Natural killer cell (primary cell): ENCODE measurements at regions not wholly inside any gene's neighbourhood (a gene's known extent, or its start where the extent isn't known, plus 50 kb on each side); places are given as distances from the start of the nearest gene placed in this dataset.

ENCODE experiments used
- ATAC-seq, 3 donors: fragments of 150-1000 bp in 2 of 3; fragments of 200-7000 bp in 1 of 3; cut with Tn5 transposase; 1 replicate in 1 of 3; 2 replicates in 2 of 3; pipeline ENCODE4 v1.10.0; 2021; ENCODE audit warnings: mild to moderate bottlenecking in 2 of 3, moderate library complexity in 2 of 3
- DNase-seq, 2 donors: peaks; one replicate each; pipeline versions ENCODE4 v3.0.0 to v3.0.0-alpha.2; 2013 to 2021; ENCODE audit warnings: mixed read lengths in 1 of 2
- H3K27ac ChIP-seq: one replicate; pipeline ENCODE4 v1.5.1; 2013; ENCODE audit warnings: mild to moderate bottlenecking, low read length
- H3K27me3 ChIP-seq: one replicate; pipeline ENCODE4 v1.6.1; 2013; ENCODE audit warnings: low read length; ENCODE audit not compliant: control insufficient read depth, insufficient read depth
- H3K36me3 ChIP-seq: one replicate; pipeline ENCODE4 v1.6.1; 2013; ENCODE audit warnings: low read length; ENCODE audit not compliant: control insufficient read depth, insufficient read depth
- H3K4me1 ChIP-seq: one replicate; pipeline ENCODE4 v1.6.1; 2013; ENCODE audit warnings: low read length; ENCODE audit not compliant: control insufficient read depth, insufficient read depth
- H3K4me3 ChIP-seq: one replicate; pipeline ENCODE4 v1.5.1; 2013; ENCODE audit warnings: low read length
- H3K9me3 ChIP-seq: one replicate; pipeline ENCODE4 v1.6.1; 2013; ENCODE audit warnings: low read length; ENCODE audit not compliant: control insufficient read depth, insufficient read depth
- H3K27ac Mint-ChIP-seq, 2 donors: one replicate each; pipeline ENCODE4 v1.8.0; 2022; ENCODE audit warnings: mild to moderate bottlenecking in 2 of 2, mixed read lengths in 2 of 2, moderate library complexity in 1 of 2
- H3K27me3 Mint-ChIP-seq, 2 donors: one replicate each; pipeline ENCODE4 v1.8.0; 2022; ENCODE audit warnings: low read depth in 2 of 2, mixed read lengths in 2 of 2
- H3K36me3 Mint-ChIP-seq: one replicate; pipeline ENCODE4 v1.8.0; 2022; ENCODE audit warnings: mixed read lengths
- H3K4me1 Mint-ChIP-seq, 2 donors: one replicate each; pipeline ENCODE4 v1.8.0; 2022; ENCODE audit warnings: mixed read lengths in 2 of 2
- H3K4me3 Mint-ChIP-seq: one replicate; pipeline ENCODE4 v1.8.0; 2022; ENCODE audit warnings: mild to moderate bottlenecking, moderate library complexity, mixed read lengths
- H3K9me3 Mint-ChIP-seq, 2 donors: one replicate each; pipeline ENCODE4 v1.8.0; 2022; ENCODE audit warnings: mixed read lengths in 2 of 2
- CTCF ChIP-seq: fragments of 200-600 bp; IDR thresholded peaks from one replicate; pipeline ENCODE4 v1.8.0; 2022; ENCODE audit warnings: antibody characterized with exemption
- WGBS: methylation state at CpG from one replicate; pipeline ENCODE4 v1.1.7; 2013; ENCODE audit warnings: missing lambda C conversion rate; ENCODE audit not compliant: insufficient coverage; 5-methylcytosine and 5-hydroxymethylcytosine counted together
- intact Hi-C: fragments of 100-400 bp; cut with micrococcal nuclease; formaldehyde crosslinking; loops from one replicate; pipeline ENCODE4 v1.14.2; 2022

- intact Hi-C loops = no loop called here
Measured at GRCh38 chr13:103788061-103788652, 721.9 kb upstream of the SLC10A2 start.

GRCh38 chr13:103772576-103772975 lies 706.4 kb upstream of the SLC10A2 start:
- no peak overlapping the region for H3K27ac ChIP-seq
- Mint-ChIP-seq H3K27ac (no peak overlapping the region), H3K4me3 (no peak overlapping the region), H3K4me1 (no peaks in the 10 kb centered on the region), H3K27me3 (no peaks in the 10 kb centered on the region), H3K36me3 (no peaks in the 10 kb centered on the region), H3K9me3 (peaks cover 2 to 19% of the 10 kb centered on the region in 2 donors)
- H3K36me3 ChIP-seq = no peaks in the 10 kb centered on the region
- no peak for TF ChIP-seq CTCF
- 91% methylated on average over 7 of the region's 8 CpGs for WGBS
- ATAC-seq (no peak), DNase-seq (no peak)
- intact Hi-C loops = no loop called here
- no peak overlapping the region for H3K4me3 ChIP-seq
- H3K27me3 ChIP-seq = no peaks in the 10 kb centered on the region
- no peaks in the 10 kb centered on the region for H3K9me3 ChIP-seq
- H3K4me1 ChIP-seq = no peaks in the 10 kb centered on the region

More at GRCh38 chr13:103788061-103788652, 721.9 kb upstream of the SLC10A2 start:
- no peaks in the 10 kb centered on the region for H3K4me1 ChIP-seq
- WGBS = 79% methylated on average over 2 of the region's 2 CpGs
- H3K27ac ChIP-seq = no peak overlapping the region
- peaks cover 10% of the 10 kb centered on the region for H3K9me3 ChIP-seq
- Mint-ChIP-seq H3K9me3 (peaks cover 15 to 22% of the 10 kb centered on the region in 2 donors), H3K27me3 (no peaks in the 10 kb centered on the region), H3K36me3 (no peaks in the 10 kb centered on the region), H3K4me3 (no peak overlapping the region), H3K27ac (no peak overlapping the region), H3K4me1 (no peaks in the 10 kb centered on the region)
- H3K36me3 ChIP-seq = no peaks in the 10 kb centered on the region
- H3K4me3 ChIP-seq = no peak overlapping the region
- DNase-seq (no peak), ATAC-seq (no peak)
- no peaks in the 10 kb centered on the region for H3K27me3 ChIP-seq
- no peak for TF ChIP-seq CTCF

- Histone ChIP-seq H3K4me1 (no peaks in the 10 kb centered on the region), H3K27me3 (no peaks in the 10 kb centered on the region), H3K36me3 (no peaks in the 10 kb centered on the region), H3K4me3 (no peak overlapping the region), H3K9me3 (no peaks in the 10 kb centered on the region), H3K27ac (no peak overlapping the region)
- Mint-ChIP-seq H3K4me1 (no peaks in the 10 kb centered on the region), H3K27ac (no peak overlapping the region), H3K9me3 (peaks cover 4 to 13% of the 10 kb centered on the region in 2 donors), H3K4me3 (no peak overlapping the region), H3K27me3 (no peaks in the 10 kb centered on the region), H3K36me3 (no peaks in the 10 kb centered on the region)
- no peak for TF ChIP-seq CTCF
- intact Hi-C loops = no loop called here
- ATAC-seq (no peak), DNase-seq (no peak)
- WGBS = 86% methylated on average over 1 of the region's 3 CpGs
Measured at GRCh38 chr13:103762523-103762922, 696.3 kb upstream of the SLC10A2 start.

GRCh38 chr13:103759361-103759760 lies 693.1 kb upstream of the SLC10A2 start:
- ATAC-seq = no peak
- H3K27me3 Mint-ChIP-seq = no peaks in the 10 kb centered on the region
- no peaks in the 10 kb centered on the region for H3K4me1 Mint-ChIP-seq
- Histone ChIP-seq H3K27me3 (no peaks in the 10 kb centered on the region), H3K36me3 (no peaks in the 10 kb centered on the region), H3K4me3 (no peak overlapping the region), H3K9me3 (no peaks in the 10 kb centered on the region), H3K4me1 (no peaks in the 10 kb centered on the region), H3K27ac (no peak overlapping the region)
- DNase-seq = no peak
- peaks cover 2 to 15% of the 10 kb centered on the region in 2 donors for H3K9me3 Mint-ChIP-seq
- H3K27ac Mint-ChIP-seq = no peak overlapping the region
- intact Hi-C loops = no loop called here
- WGBS = 66% methylated on average over 6 of the region's 7 CpGs
- no peak for TF ChIP-seq CTCF
- H3K36me3 Mint-ChIP-seq = no peaks in the 10 kb centered on the region
- no peak overlapping the region for H3K4me3 Mint-ChIP-seq
